Suprapubic skin (tissue), 4 donors: ENCODE measurements at regions not wholly inside any gene's neighbourhood (a gene's known extent, or its start where the extent isn't known, plus 50 kb on each side); places are given as distances from the start of the nearest gene placed in this dataset.

ENCODE experiments used
- DNase-seq, 2 donors: peaks; one replicate each; pipeline ENCODE4 v3.0.0-alpha.2; 2019; ENCODE audit warnings: low spot score in 2 of 2
- H3K27ac ChIP-seq: fragments of 200-600 bp; sonication (generic); one replicate; pipeline ENCODE4 v1.5.1; 2019
- H3K27me3 ChIP-seq: fragments of 200-600 bp; sonication (generic); one replicate; pipeline ENCODE4 v1.5.1; 2019
- H3K36me3 ChIP-seq: fragments of 200-600 bp; sonication (generic); one replicate; pipeline ENCODE4 v1.5.1; 2019
- H3K4me1 ChIP-seq: fragments of 200-600 bp; sonication (generic); one replicate; pipeline ENCODE4 v1.5.1; 2019
- H3K4me3 ChIP-seq: fragments of 200-600 bp; sonication (generic); one replicate; pipeline ENCODE4 v1.5.1; 2019; ENCODE audit warnings: mild to moderate bottlenecking
- H3K9me3 ChIP-seq: fragments of 200-600 bp; sonication (generic); one replicate; pipeline ENCODE4 v1.5.1; 2019
- CTCF ChIP-seq, 2 donors: fragments of 200-600 bp in 1 of 2; fragments of 450-650 bp in 1 of 2; sonication (generic) in 1 of 2; IDR thresholded peaks; one replicate each; pipeline ENCODE4 v1.5.1; 2016 to 2019; ENCODE audit warnings: antibody characterized with exemption in 2 of 2, mild to moderate bottlenecking in 1 of 2, moderate library complexity in 1 of 2
- EP300 ChIP-seq: sonication (generic); formaldehyde crosslinking; IDR thresholded peaks from one replicate; pipeline ENCODE4 v1.6.1; 2017; ENCODE audit warnings: antibody characterized with exemption
- POLR2A ChIP-seq, 2 donors: fragments of 450-650 bp; IDR thresholded peaks; one replicate each; pipeline ENCODE4 v1.6.1; 2017; ENCODE audit warnings: antibody characterized with exemption in 2 of 2, mild to moderate bottlenecking in 2 of 2, moderate library complexity in 2 of 2
- POLR2AphosphoS5 ChIP-seq, 3 donors: sonication (generic); formaldehyde crosslinking; IDR thresholded peaks; one replicate each; pipeline ENCODE4 v1.6.1; 2017; ENCODE audit warnings: antibody characterized with exemption in 3 of 3
- WGBS: methylation state at CpG from one replicate; pipeline ENCODE4 v1.1.5; 2018; 5-methylcytosine and 5-hydroxymethylcytosine counted together

- Histone ChIP-seq H3K36me3 (no peaks in the 10 kb centered on the region), H3K4me3 (no peak overlapping the region), H3K27ac (no peak overlapping the region), H3K4me1 (peaks cover 16% of the 10 kb centered on the region), H3K27me3 (no peaks in the 10 kb centered on the region), H3K9me3 (no peaks in the 10 kb centered on the region)
- TF ChIP-seq EP300: no peak
- no peak for TF ChIP-seq POLR2AphosphoS5 (IDR thresholded peaks at IDR 0.05)
- no peak for TF ChIP-seq POLR2A (IDR thresholded peaks at IDR 0.05)
- TF ChIP-seq CTCF (IDR thresholded peaks at IDR 0.05): no peak
- DNase-seq: no peak
- 62% methylated on average over 6 of the region's 6 CpGs for WGBS
These were observed 157.5 kb upstream of the ANKRD50 start for GRCh38 chr4:124869961-124870495.

- no peak overlapping the region for H3K27ac ChIP-seq
- no peaks in the 10 kb centered on the region for H3K9me3 ChIP-seq
- H3K27me3 ChIP-seq: no peaks in the 10 kb centered on the region
- DNase-seq: no peak
- TF ChIP-seq POLR2AphosphoS5 (IDR thresholded peaks at IDR 0.05) (no peak), EP300 (no peak)
- H3K4me1 ChIP-seq: peaks cover 18% of the 10 kb centered on the region
- 43% methylated on average over 2 of the region's 2 CpGs for WGBS
- no peak overlapping the region for H3K4me3 ChIP-seq
- no peaks in the 10 kb centered on the region for H3K36me3 ChIP-seq
These were observed 156.0 kb upstream of the ANKRD50 start for GRCh38 chr4:124868495-124868894.

- WGBS: 96% methylated on average over 1 of the region's 1 CpG
- H3K36me3 ChIP-seq: no peaks in the 10 kb centered on the region
- no peak overlapping the region for H3K4me3 ChIP-seq
- H3K27ac ChIP-seq: no peak overlapping the region
- peaks cover 21% of the 10 kb centered on the region for H3K4me1 ChIP-seq
- TF ChIP-seq EP300 (no peak), POLR2A (IDR thresholded peaks at IDR 0.05) (no peak), CTCF (IDR thresholded peaks at IDR 0.05) (no peak), POLR2AphosphoS5 (IDR thresholded peaks at IDR 0.05) (no peak)
- no peaks in the 10 kb centered on the region for H3K9me3 ChIP-seq
- H3K27me3 ChIP-seq: no peaks in the 10 kb centered on the region
- DNase-seq: no peak
These were observed 155.0 kb upstream of the ANKRD50 start for GRCh38 chr4:124867536-124867935.

- no peak overlapping the region for H3K4me3 ChIP-seq
- DNase-seq: no peak
- H3K27me3 ChIP-seq: no peaks in the 10 kb centered on the region
- no peaks in the 10 kb centered on the region for H3K9me3 ChIP-seq
- TF ChIP-seq EP300 (no peak), CTCF (IDR thresholded peaks at IDR 0.05) (no peak), POLR2AphosphoS5 (IDR thresholded peaks at IDR 0.05) (no peak), POLR2A (IDR thresholded peaks at IDR 0.05) (no peak)
- no peaks in the 10 kb centered on the region for H3K36me3 ChIP-seq
- 76% methylated on average over 1 of the region's 1 CpG for WGBS
- H3K27ac ChIP-seq: no peak overlapping the region
- peaks cover 31% of the 10 kb centered on the region for H3K4me1 ChIP-seq
These were observed 153.8 kb upstream of the ANKRD50 start for GRCh38 chr4:124866301-124866700.

GRCh38 chr4:124863040-124863545, 150.6 kb upstream of the ANKRD50 start:
- no peak overlapping the region for H3K4me3 ChIP-seq
- no peak for DNase-seq
- peaks cover 20% of the 10 kb centered on the region for H3K4me1 ChIP-seq
- H3K36me3 ChIP-seq: no peaks in the 10 kb centered on the region
- no peaks in the 10 kb centered on the region for H3K9me3 ChIP-seq
- 61% methylated on average over 3 of the region's 3 CpGs for WGBS
- H3K27me3 ChIP-seq: no peaks in the 10 kb centered on the region
- no peak for TF ChIP-seq POLR2A (IDR thresholded peaks at IDR 0.05)
- H3K27ac ChIP-seq: peak overlapping the region; percentile 52

GRCh38 chr4:124862261-124862660, 149.7 kb upstream of the ANKRD50 start:
- TF ChIP-seq POLR2AphosphoS5 (IDR thresholded peaks at IDR 0.05) (no peak), CTCF (IDR thresholded peaks at IDR 0.05) (no peak), POLR2A (IDR thresholded peaks at IDR 0.05) (no peak), EP300 (no peak)
- no peaks in the 10 kb centered on the region for H3K9me3 ChIP-seq
- no peaks in the 10 kb centered on the region for H3K27me3 ChIP-seq
- peak overlapping the region; percentile 52 for H3K27ac ChIP-seq
- no peak for DNase-seq
- no peak overlapping the region for H3K4me3 ChIP-seq
- no peaks in the 10 kb centered on the region for H3K36me3 ChIP-seq
- peaks cover 20% of the 10 kb centered on the region for H3K4me1 ChIP-seq
